HG03135 (cell line): ENCODE measurements at regions not wholly inside any gene's neighbourhood (a gene's known extent, or its start where the extent isn't known, plus 50 kb on each side); places are given as distances from the start of the nearest gene placed in this dataset.
"Not testable (repeated sequence)": the region's sequence is repeated elsewhere in the genome, so short reads cannot be mapped to it uniquely, and the experiment has no call there.

ENCODE experiments used
- ATAC-seq: cut with Tn5 transposase; IDR thresholded peaks from one replicate; pipeline ENCODE4 v1.9.1; 2021; ENCODE audit warnings: mild to moderate bottlenecking, moderate library complexity; ENCODE audit not compliant: unreplicated experiment

- ATAC-seq: no peak
These were observed 315.6 kb upstream of the KLF4 start for GRCh38 chr9:107805201-107805600.

- ATAC-seq: no peak
These were observed 304.7 kb upstream of the KLF4 start for GRCh38 chr9:107794259-107794658.

- ATAC-seq: no peak
These were observed 304.0 kb upstream of the KLF4 start for GRCh38 chr9:107793541-107793940.

DNA sequence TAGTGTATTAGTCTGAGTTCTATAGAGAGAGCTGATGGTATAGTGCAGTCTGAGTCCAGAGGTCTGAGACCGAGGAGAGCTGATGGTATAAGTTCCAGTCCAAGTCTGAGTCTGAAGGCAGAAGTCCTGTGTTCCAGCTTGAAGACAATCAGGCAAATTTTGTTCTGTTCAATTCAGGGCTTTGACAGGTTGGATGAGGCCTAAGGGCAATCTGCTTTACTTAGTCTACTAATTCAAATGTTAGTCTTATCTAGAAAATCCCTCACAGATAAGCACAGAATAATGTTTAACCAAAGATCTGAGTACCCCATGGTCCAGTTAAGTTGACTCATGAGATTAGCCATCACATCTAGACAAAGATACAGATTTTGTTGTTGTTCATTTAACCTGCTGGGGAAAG is 303.0 kb upstream of the KLF4 start:
- ATAC-seq: no peak

DNA sequence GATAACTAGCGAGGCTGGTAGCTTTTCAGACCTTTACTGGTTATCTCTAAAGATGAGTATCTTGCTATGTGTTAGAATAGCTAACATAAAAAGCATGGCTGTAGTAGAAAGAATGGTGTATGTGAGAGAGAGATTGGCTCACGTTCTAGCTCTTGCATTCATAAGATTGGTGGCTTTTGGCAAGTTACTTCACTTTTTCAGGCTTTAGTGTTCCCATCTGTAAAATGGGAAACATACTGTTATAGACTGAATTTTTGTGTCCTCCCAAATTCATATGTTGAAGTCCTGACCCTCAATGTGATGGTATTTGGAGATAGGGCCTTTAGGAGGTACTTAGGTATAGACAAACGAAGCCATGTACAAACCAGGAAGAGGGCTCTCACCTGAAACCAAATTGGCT is 302.4 kb upstream of the KLF4 start:
- no peak for ATAC-seq

- ATAC-seq: no peak
These were observed 299.6 kb upstream of the KLF4 start for GRCh38 chr9:107789001-107789700.

- no peak for ATAC-seq
These were observed 297.0 kb upstream of the KLF4 start for GRCh38 chr9:107786561-107786960.

GRCh38 chr9:107784235-107784958 is 294.8 kb upstream of the KLF4 start:
- ATAC-seq: no peak

- no peak for ATAC-seq
These were observed 293.2 kb upstream of the KLF4 start for GRCh38 chr9:107782789-107783188.

- no peak for ATAC-seq
These were observed 292.8 kb upstream of the KLF4 start for GRCh38 chr9:107782381-107782780.

- no peak for ATAC-seq
These were observed 291.4 kb upstream of the KLF4 start for GRCh38 chr9:107780960-107781359.

- ATAC-seq: no peak
These were observed 290.2 kb upstream of the KLF4 start for GRCh38 chr9:107779731-107780130.

DNA sequence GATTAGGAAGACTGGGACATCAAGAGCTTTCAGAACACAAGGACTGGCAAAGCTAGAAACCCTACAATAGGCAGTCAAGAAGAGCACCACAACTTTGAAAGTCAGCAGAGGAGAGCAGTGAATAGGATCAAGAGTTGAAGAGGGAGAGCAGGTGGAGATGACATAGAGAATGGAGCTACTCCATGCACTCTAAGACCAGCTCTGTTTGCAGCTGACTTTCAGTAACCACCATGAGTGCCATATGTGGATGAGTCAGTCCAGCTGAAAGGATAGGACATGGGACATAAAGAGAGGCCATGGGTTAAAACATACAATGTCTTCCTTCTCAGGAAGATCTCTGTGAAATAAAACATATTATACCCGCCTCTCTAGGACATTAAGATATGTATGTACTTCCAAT is 289.1 kb upstream of the KLF4 start:
- ATAC-seq: no peak

GRCh38 chr9:107774099-107774498 is 284.5 kb upstream of the KLF4 start:
- ATAC-seq: not testable (repeated sequence)

DNA sequence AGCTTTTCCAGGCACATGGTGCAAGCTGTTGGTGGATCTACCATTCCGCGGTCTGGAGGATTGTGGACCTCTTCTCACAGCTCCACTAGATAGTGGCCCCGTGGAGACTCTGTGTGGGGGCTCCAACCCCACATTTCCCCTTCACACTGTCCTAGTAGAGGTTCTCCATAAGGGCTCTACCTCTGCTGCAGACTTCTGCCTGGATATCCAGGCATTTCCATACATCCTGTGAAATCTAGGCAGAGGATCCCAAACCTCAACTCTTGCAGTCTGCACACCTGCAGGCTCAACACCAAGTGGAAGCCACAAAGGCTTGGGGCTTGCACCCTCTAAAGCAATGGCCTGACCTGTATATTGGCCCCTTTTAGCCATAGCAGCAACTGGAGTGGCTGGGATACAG is 283.4 kb upstream of the KLF4 start:
- no peak for ATAC-seq

- no peak for ATAC-seq
These were observed 281.1 kb upstream of the KLF4 start for GRCh38 chr9:107770716-107771115.

GRCh38 chr9:107768224-107768623 is 278.7 kb upstream of the KLF4 start:
- ATAC-seq: no peak

DNA sequence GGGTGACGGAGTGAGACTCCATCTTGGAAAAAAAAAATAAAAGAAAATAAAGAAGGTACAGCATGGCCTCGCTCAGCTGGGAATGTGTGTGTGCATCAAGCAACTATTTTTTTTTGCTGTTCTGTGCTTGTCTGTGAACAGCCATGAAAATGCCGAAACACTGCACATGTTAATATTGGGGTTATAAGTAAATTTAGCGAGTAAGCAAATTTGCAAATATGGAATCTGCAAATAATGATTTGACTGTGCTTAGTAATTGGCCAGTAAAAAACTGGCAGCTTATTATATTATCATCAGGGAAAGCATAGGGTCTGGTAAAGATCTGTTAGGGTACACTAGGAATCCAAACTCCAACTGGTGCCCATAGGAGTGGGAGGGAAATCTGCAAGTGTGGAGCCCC is 278.1 kb upstream of the KLF4 start:
- ATAC-seq: no peak

GRCh38 chr9:107763469-107763868 is 273.9 kb upstream of the KLF4 start:
- not testable (repeated sequence) for ATAC-seq

GRCh38 chr9:107761307-107761706 is 271.7 kb upstream of the KLF4 start:
- no peak for ATAC-seq

DNA sequence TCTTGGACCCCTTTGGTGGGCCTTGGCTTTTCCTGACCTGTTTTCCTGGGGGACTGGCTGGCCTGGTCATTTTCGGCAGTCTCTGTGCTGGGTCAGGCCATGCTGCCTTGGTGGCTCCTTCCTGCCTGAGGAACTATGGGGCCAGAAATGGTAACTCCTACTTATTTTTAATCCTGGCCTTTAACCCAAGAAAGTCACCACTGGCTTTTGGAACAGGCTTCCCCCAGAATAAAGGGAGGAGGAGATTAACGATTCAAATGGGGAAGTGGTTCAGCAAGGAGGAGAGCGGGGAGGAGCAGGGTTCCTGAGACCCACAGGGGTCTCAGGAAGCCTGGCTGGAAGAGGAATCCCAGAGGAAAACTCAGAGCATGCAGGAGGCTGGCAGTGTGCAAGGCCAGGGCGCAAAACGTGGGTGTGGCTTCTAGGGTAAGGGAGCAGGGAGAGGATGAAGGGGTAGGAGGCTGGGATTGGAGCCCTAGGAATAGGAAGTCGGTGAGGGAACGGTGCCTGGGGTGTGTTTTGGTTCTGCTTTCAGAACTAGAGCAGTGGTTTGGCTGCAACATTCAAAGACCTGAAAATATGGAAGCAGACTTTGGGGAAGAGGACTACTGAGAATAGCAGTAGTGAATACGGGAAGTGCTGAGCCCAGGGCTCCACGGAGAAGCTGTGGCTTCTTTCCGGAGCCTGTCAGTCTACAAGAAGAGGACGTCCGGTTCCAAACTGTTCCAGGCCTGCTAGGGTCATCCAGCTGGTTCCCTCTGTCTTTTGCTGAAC is 271.1 kb upstream of the KLF4 start:
- no peak for ATAC-seq

DNA sequence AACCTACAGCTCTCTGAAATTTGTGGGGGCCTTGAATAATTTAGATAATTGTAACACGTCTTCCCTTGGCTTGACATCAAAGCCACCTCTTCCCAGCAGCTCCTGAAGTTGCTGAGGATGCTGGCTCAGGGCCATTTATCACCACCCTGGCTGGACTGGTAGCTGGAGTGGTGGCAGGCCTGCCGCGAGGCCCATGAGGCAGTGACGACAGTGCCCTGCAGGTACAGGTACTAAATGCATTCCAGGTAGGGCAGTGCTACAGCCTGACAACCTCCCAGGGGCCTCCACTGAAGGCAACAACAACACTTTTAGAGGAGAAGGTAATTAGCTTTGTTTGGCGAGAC is 270.2 kb upstream of the KLF4 start:
- no peak for ATAC-seq
